Tibial nerve (tissue), 4 donors: ENCODE measurements at regions not wholly inside any gene's neighbourhood (a gene's known extent, or its start where the extent isn't known, plus 50 kb on each side); places are given as distances from the start of the nearest gene placed in this dataset.

ENCODE experiments used
- DNase-seq, 2 donors: peaks; one replicate each; pipeline ENCODE4 v3.0.0-alpha.2; 2019; ENCODE audit warnings: low spot score in 2 of 2
- H3K27ac ChIP-seq, 4 donors: fragments of 200-600 bp; sonication (generic) in 3 of 4; one replicate each; pipeline ENCODE4 v1.5.1; 2017 to 2019; ENCODE audit warnings: mild to moderate bottlenecking in 1 of 4
- H3K27me3 ChIP-seq, 2 donors: fragments of 200-600 bp; sonication (generic) in 1 of 2; one replicate each; pipeline versions ENCODE4 v1.5.1 to v1.6.0; 2017 to 2019
- H3K36me3 ChIP-seq, 3 donors: fragments of 200-600 bp; sonication (generic); one replicate each; pipeline ENCODE4 v1.5.1; 2018 to 2019
- H3K4me1 ChIP-seq, 4 donors: fragments of 200-600 bp; sonication (generic) in 3 of 4; one replicate each; pipeline ENCODE4 v1.5.1; 2017 to 2019
- H3K4me3 ChIP-seq, 4 donors: fragments of 200-600 bp; sonication (generic) in 3 of 4; one replicate each; pipeline ENCODE4 v1.5.1; 2017 to 2019; ENCODE audit warnings: mild to moderate bottlenecking in 1 of 4, moderate library complexity in 1 of 4
- H3K9me3 ChIP-seq, 4 donors: fragments of 200-600 bp; sonication (generic) in 3 of 4; one replicate each; pipeline ENCODE4 v1.5.1; 2017 to 2019
- EP300 ChIP-seq, 2 donors: sonication (generic); formaldehyde crosslinking; IDR thresholded peaks; one replicate each; pipeline ENCODE4 v1.6.1; 2017; ENCODE audit warnings: antibody characterized with exemption in 2 of 2, mild to moderate bottlenecking in 1 of 2
- POLR2A ChIP-seq, 2 donors: fragments of 450-650 bp; IDR thresholded peaks; one replicate each; pipeline ENCODE4 v1.6.1; 2017; ENCODE audit warnings: antibody characterized with exemption in 2 of 2, mild to moderate bottlenecking in 2 of 2, moderate library complexity in 2 of 2
- WGBS, 2 donors: methylation state at CpG; one replicate each; pipeline ENCODE4 v1.1.5; 2018; 5-methylcytosine and 5-hydroxymethylcytosine counted together
- TF ChIP-seq, protein P1 (sequence below), 5 experiments: fragments of 200-600 bp in 3 of 5; fragments of 450-650 bp in 2 of 5; sonication (generic) in 3 of 5; IDR thresholded peaks; one replicate each; pipeline ENCODE4 v1.5.1; 2016 to 2019; ENCODE audit warnings: antibody characterized with exemption in 5 of 5, mild to moderate bottlenecking in 3 of 5, moderate library complexity in 2 of 5

DNA sequence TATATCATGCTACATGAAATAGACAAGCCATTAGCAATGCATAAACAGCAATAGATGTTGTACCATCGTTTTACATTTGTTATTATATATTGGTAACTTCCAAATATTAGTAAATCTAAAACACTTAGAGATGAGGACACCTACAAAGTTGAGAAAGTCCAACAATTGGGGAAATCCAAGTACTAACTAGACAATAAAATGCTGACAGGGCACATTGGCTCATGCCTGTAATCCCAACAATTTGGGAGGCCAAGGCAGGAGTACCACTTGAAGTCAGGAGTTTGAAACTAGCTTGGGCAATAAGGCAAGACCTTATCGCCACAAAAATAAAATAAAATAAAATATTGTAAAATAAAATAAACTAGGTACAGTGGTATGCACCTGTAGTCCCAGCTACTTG lies 1023.1 kb downstream of the SUCLG1 start:
- WGBS, 2 donors, result 89 to 91% methylated on average over 2 of the region's 2 CpGs
- no peak for DNase-seq
- H3K36me3 ChIP-seq, result no peaks in the 10 kb centered on the region
- no peaks in the 10 kb centered on the region for H3K9me3 ChIP-seq
- no peaks in the 10 kb centered on the region for H3K27me3 ChIP-seq
- TF ChIP-seq, protein P1, sequence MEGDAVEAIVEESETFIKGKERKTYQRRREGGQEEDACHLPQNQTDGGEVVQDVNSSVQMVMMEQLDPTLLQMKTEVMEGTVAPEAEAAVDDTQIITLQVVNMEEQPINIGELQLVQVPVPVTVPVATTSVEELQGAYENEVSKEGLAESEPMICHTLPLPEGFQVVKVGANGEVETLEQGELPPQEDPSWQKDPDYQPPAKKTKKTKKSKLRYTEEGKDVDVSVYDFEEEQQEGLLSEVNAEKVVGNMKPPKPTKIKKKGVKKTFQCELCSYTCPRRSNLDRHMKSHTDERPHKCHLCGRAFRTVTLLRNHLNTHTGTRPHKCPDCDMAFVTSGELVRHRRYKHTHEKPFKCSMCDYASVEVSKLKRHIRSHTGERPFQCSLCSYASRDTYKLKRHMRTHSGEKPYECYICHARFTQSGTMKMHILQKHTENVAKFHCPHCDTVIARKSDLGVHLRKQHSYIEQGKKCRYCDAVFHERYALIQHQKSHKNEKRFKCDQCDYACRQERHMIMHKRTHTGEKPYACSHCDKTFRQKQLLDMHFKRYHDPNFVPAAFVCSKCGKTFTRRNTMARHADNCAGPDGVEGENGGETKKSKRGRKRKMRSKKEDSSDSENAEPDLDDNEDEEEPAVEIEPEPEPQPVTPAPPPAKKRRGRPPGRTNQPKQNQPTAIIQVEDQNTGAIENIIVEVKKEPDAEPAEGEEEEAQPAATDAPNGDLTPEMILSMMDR (IDR thresholded peaks at IDR 0.05), result no peak
- TF ChIP-seq POLR2A (IDR thresholded peaks at IDR 0.05) (no peak), EP300 (IDR thresholded peaks at IDR 0.05) (no peak)
- H3K4me1 ChIP-seq, result no peaks in the 10 kb centered on the region
- H3K27ac ChIP-seq, result no peak overlapping the region
- H3K4me3 ChIP-seq, result no peak overlapping the region

DNA sequence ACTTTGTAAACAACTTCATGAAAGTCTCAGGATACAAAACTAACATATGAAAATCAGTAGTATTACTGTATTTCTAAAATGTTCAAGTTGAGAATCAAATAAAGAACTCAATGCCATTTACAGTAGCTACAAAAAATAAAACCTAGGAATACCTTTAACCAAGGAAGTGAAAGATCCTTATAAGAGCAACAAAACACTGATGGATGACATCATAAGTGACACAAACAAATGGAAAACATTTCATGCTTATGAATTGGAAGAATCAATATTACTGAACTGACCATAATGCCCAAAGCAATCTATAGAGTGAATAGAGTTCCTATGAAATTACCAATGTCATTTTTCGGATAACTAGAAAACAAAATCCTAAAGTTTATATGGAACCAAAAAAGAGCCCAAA lies 1038.1 kb downstream of the SUCLG1 start:
- no peak overlapping the region for H3K27ac ChIP-seq
- no peak for TF ChIP-seq POLR2A (IDR thresholded peaks at IDR 0.05)
- TF ChIP-seq EP300 (IDR thresholded peaks at IDR 0.05), result no peak
- TF ChIP-seq, protein P1 (IDR thresholded peaks at IDR 0.05), result no peak
- H3K9me3 ChIP-seq, result peaks cover 0 to 29% (median 4%) of the 10 kb centered on the region in 4 donors
- H3K36me3 ChIP-seq, result no peaks in the 10 kb centered on the region
- no peak overlapping the region for H3K4me3 ChIP-seq
- DNase-seq, result no peak
- WGBS, 2 donors, result 83 to 98% methylated on average over 1 of the region's 1 CpG
- H3K27me3 ChIP-seq, result no peaks in the 10 kb centered on the region
- no peaks in the 10 kb centered on the region for H3K4me1 ChIP-seq

DNA sequence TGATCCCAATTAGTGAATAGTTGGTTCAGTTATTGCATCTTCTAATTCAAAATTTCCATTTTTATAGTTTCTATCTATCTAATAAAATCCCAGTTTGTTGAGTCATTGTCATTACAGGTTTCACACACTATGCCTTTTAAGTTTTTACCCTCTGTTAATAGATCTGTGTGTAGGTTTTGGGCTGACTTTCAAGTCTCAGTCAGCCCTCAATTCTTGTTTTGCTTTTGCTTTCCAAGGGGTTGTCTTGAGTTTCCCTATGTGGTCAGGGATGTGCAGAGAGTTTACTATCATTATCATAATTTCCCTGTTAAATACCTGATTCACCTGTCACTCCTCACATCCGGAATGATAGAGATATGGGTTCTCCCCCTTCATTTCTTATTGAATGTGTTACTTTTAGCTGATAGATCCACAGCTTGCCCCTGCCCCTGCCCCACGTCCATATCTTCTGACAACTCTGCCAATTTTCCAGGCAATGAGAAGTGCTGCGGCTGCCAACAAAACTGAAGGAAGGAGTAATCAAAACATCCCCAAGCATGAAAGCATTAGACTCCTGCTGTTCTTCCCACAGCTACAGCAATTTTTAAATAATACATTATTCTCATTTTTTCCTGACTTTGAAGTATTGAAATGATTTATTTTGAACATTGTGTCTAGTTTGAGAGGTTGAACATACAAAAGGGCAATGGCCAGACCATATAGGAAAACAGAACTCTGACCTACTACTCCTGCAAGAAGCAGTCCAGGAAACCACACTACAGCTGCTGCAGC lies 1064.8 kb downstream of the SUCLG1 start:
- H3K9me3 ChIP-seq, result no peaks in the 10 kb centered on the region
- H3K27me3 ChIP-seq, result no peaks in the 10 kb centered on the region
- H3K4me3 ChIP-seq, result no peak overlapping the region
- DNase-seq, result no peak
- no peak overlapping the region for H3K27ac ChIP-seq
- TF ChIP-seq, protein P1 (IDR thresholded peaks at IDR 0.05), result no peak
- TF ChIP-seq POLR2A (IDR thresholded peaks at IDR 0.05) (no peak), EP300 (IDR thresholded peaks at IDR 0.05) (no peak)
- H3K4me1 ChIP-seq, result no peaks in the 10 kb centered on the region
- no peaks in the 10 kb centered on the region for H3K36me3 ChIP-seq
- WGBS, 2 donors, result 47 to 52% methylated on average over 3 of the region's 3 CpGs

DNA sequence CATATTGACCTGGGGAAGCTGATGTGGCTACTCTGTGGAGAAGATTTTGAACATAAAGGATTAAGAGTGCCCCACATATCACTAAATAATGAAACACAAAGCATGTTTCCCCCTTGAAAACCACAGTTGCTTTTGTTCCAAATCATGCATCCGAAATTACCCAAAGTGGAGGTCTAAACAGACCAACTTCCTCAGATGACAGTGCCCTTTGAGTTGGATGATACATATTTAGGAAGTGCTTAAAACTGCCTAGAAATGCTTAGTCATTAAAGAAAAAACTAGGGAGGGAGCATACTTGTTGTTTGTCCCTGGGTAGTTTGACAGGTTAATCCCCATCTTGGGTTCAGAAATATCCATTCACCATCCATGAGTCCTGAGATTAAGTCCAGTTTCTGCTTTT lies 1070.3 kb downstream of the SUCLG1 start:
- no peak overlapping the region for H3K27ac ChIP-seq
- no peaks in the 10 kb centered on the region for H3K4me1 ChIP-seq
- DNase-seq, result no peak
- no peaks in the 10 kb centered on the region for H3K36me3 ChIP-seq
- H3K27me3 ChIP-seq, result no peaks in the 10 kb centered on the region
- H3K4me3 ChIP-seq, result no peak overlapping the region
- H3K9me3 ChIP-seq, result no peaks in the 10 kb centered on the region
- TF ChIP-seq POLR2A (IDR thresholded peaks at IDR 0.05), result no peak
- TF ChIP-seq EP300 (IDR thresholded peaks at IDR 0.05), result no peak
- TF ChIP-seq, protein P1 (IDR thresholded peaks at IDR 0.05), result no peak
- 84 to 85% methylated on average over 1 of the region's 1 CpG for WGBS, 2 donors

DNA sequence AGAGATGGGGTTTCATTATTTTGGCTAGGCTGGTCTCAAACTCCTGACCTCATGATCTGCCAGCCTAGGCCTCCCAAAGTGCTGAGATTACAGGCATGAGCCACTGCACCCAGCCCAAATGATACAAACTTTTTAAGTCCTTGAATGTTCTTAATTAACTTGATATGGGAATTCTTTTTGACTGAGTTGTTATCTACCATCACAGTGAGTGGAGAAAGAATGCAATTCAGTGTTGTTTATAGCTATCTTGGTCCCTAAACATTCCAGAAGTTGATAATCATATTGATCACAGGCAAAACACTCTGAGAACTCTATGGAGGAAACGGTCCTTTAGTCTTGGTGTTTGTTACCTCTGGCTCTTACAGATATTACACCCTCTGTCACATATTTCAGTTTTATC lies 1072.5 kb downstream of the SUCLG1 start:
- Histone ChIP-seq H3K36me3 (no peaks in the 10 kb centered on the region), H3K4me1 (no peaks in the 10 kb centered on the region), H3K27me3 (no peaks in the 10 kb centered on the region), H3K27ac (no peak overlapping the region), H3K4me3 (no peak overlapping the region), H3K9me3 (no peaks in the 10 kb centered on the region)
- 79 to 85% methylated on average over 1 of the region's 1 CpG for WGBS, 2 donors
- no peak for DNase-seq
- no peak for TF ChIP-seq POLR2A (IDR thresholded peaks at IDR 0.05)
- TF ChIP-seq, protein P1 (IDR thresholded peaks at IDR 0.05), result no peak
- no peak for TF ChIP-seq EP300 (IDR thresholded peaks at IDR 0.05)
